ENCODE measurements at regions not wholly inside any gene's neighbourhood (a gene's known extent, or its start where the extent isn't known, plus 50 kb on each side); places are given as distances from the start of the nearest gene placed in this dataset.

DNA sequence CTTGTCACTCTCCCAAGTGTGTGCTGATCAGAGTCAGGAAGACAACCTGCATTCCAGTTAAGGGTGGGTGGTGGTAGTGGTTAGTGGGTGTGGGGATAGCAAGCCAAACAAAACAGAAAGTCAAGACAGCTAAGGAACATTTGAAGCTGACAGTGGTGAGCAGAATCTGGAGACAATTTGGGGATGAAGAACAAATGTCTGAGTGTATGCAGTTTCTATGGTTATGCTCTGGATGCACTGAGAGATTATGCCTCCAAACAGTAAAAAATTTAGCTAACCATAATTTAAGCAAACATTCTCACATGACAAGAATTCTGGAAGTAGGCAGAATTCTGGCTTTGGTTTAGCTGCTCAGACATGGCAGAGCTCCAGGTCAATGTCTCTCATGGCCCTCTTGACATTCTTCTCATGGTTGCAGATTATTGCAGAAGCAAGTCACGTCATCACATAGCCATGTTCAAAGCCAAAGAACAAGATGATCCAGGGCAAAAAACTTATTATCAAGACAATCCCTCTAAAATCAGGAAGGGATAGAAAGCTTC, 148.7 kb downstream of the LURAP1L start:
- DNase-seq: no peak
- H3K9me3 ChIP-seq (ENCODE audit: insufficient read depth, low read length, severe bottlenecking): no peaks in the 10 kb centered on the region

DNA sequence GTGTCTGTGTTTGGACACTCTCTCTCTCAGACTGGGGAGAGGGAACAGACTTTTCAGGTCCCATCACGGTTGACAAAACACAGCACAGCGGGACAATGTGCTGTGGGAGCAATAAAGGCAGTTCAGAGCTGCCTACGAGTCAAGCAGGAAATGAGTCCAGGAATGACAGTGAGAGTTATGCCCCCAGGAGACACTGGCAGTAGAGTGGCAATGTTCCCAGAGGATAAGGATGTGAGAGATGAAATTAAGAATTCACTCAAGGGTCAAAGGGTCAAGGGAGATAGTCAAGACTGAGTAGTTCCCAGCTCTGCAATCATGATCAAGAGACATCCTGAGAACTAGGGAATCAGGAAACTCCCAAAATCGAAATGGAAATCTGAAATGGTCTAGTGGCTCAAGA, 156.1 kb downstream of the LURAP1L start:
- Histone ChIP-seq H3K9ac (ENCODE audit: low read depth, low read length) (no peak overlapping the region), H4K20me1 (ENCODE audit: insufficient read depth, low read length) (no peaks in the 10 kb centered on the region), H3K27me3 (ENCODE audit: insufficient read depth, low read length, poor library complexity) (no peaks in the 10 kb centered on the region), H3K27ac (ENCODE audit: low read length) (no peak overlapping the region), H3K4me2 (ENCODE audit: insufficient read depth, low read length) (no peak overlapping the region), H3K4me1 (ENCODE audit: insufficient read depth, low read length) (no peaks in the 10 kb centered on the region), H3K4me3 (ENCODE audit: low read depth in 1 of 2, low read length in 2 of 2) (no peak overlapping the region), H3K9me3 (ENCODE audit: insufficient read depth, low read length, severe bottlenecking) (no peaks in the 10 kb centered on the region), H3K79me2 (ENCODE audit: insufficient read depth, low read length) (no peaks in the 10 kb centered on the region), H2AFZ (ENCODE audit: low read depth, low read length) (no peak overlapping the region), H3K36me3 (ENCODE audit: insufficient read depth, low read length) (no peaks in the 10 kb centered on the region)
- DNase-seq (no peak), ATAC-seq (ENCODE audit: insufficient read depth, low read depth) (no peak)
- TF ChIP-seq, protein P1, sequence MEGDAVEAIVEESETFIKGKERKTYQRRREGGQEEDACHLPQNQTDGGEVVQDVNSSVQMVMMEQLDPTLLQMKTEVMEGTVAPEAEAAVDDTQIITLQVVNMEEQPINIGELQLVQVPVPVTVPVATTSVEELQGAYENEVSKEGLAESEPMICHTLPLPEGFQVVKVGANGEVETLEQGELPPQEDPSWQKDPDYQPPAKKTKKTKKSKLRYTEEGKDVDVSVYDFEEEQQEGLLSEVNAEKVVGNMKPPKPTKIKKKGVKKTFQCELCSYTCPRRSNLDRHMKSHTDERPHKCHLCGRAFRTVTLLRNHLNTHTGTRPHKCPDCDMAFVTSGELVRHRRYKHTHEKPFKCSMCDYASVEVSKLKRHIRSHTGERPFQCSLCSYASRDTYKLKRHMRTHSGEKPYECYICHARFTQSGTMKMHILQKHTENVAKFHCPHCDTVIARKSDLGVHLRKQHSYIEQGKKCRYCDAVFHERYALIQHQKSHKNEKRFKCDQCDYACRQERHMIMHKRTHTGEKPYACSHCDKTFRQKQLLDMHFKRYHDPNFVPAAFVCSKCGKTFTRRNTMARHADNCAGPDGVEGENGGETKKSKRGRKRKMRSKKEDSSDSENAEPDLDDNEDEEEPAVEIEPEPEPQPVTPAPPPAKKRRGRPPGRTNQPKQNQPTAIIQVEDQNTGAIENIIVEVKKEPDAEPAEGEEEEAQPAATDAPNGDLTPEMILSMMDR (IDR thresholded peaks at IDR 0.05; ENCODE audit: borderline replicate concordance, extremely low read depth, low read length, poor library complexity, severe bottlenecking): no peak
- no peak for TF ChIP-seq EZH2 (IDR thresholded peaks at IDR 0.05; ENCODE audit: borderline replicate concordance, low read depth, low read length, severe bottlenecking)

More for the DNA sequence above, 148.7 kb downstream of the LURAP1L start:
- Histone ChIP-seq H2AFZ (ENCODE audit: low read depth, low read length) (no peak overlapping the region), H3K27ac (ENCODE audit: low read length) (no peak overlapping the region), H3K4me1 (ENCODE audit: insufficient read depth, low read length) (no peaks in the 10 kb centered on the region), H3K9ac (ENCODE audit: low read depth, low read length) (no peak overlapping the region), H4K20me1 (ENCODE audit: insufficient read depth, low read length) (no peaks in the 10 kb centered on the region), H3K4me2 (ENCODE audit: insufficient read depth, low read length) (no peak overlapping the region), H3K36me3 (ENCODE audit: insufficient read depth, low read length) (no peaks in the 10 kb centered on the region), H3K4me3 (ENCODE audit: low read depth in 1 of 2, low read length in 2 of 2) (no peak overlapping the region), H3K27me3 (ENCODE audit: insufficient read depth, low read length, poor library complexity) (no peaks in the 10 kb centered on the region), H3K79me2 (ENCODE audit: insufficient read depth, low read length) (no peaks in the 10 kb centered on the region)
- no peak for ATAC-seq (ENCODE audit: insufficient read depth, low read depth)
- no peak for TF ChIP-seq EZH2 (IDR thresholded peaks at IDR 0.05; ENCODE audit: borderline replicate concordance, low read depth, low read length, severe bottlenecking)
- TF ChIP-seq, protein P1 (IDR thresholded peaks at IDR 0.05; ENCODE audit: borderline replicate concordance, extremely low read depth, low read length, poor library complexity, severe bottlenecking): no peak

DNA sequence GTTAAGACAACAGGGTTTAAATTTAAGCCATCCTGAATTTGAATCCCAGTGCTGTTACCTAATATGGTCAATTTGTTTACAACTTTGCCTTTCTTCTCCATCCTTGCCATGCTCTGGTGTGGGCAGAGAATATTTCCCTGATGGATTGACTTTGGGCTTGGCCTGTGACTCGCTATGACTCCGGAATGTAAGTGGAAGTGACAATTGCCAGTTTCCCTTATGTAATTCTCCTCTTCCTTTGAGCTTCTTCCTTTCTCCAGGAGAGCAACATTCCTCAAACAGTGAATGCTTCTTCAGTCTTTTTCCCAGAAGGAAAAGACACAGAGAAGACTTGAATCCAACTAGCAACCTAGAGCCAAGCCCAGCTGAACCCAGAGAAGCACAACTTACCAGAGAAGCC, 159.1 kb downstream of the LURAP1L start:
- DNase-seq (no peak), ATAC-seq (ENCODE audit: insufficient read depth, low read depth) (no peak)
- Histone ChIP-seq H4K20me1 (ENCODE audit: insufficient read depth, low read length) (no peaks in the 10 kb centered on the region), H3K4me2 (ENCODE audit: insufficient read depth, low read length) (no peak overlapping the region), H3K4me3 (ENCODE audit: low read depth in 1 of 2, low read length in 2 of 2) (no peak overlapping the region), H3K79me2 (ENCODE audit: insufficient read depth, low read length) (no peaks in the 10 kb centered on the region), H3K4me1 (ENCODE audit: insufficient read depth, low read length) (no peaks in the 10 kb centered on the region), H3K36me3 (ENCODE audit: insufficient read depth, low read length) (no peaks in the 10 kb centered on the region), H3K9me3 (ENCODE audit: insufficient read depth, low read length, severe bottlenecking) (no peaks in the 10 kb centered on the region), H3K27ac (ENCODE audit: low read length) (no peak overlapping the region), H3K9ac (ENCODE audit: low read depth, low read length) (no peak overlapping the region), H3K27me3 (ENCODE audit: insufficient read depth, low read length, poor library complexity) (no peaks in the 10 kb centered on the region), H2AFZ (ENCODE audit: low read depth, low read length) (no peak overlapping the region)
- TF ChIP-seq EZH2 (IDR thresholded peaks at IDR 0.05; ENCODE audit: borderline replicate concordance, low read depth, low read length, severe bottlenecking): no peak
- TF ChIP-seq, protein P1 (IDR thresholded peaks at IDR 0.05; ENCODE audit: borderline replicate concordance, extremely low read depth, low read length, poor library complexity, severe bottlenecking): no peak

All from DND-41 (cell line).